ENCODE measurements at regions not wholly inside any gene's neighbourhood (a gene's known extent, or its start where the extent isn't known, plus 50 kb on each side); places are given as distances from the start of the nearest gene placed in this dataset.
A peak's percentile ranks its signal among the peaks of the same experiment; 100 is the strongest.

DNA sequence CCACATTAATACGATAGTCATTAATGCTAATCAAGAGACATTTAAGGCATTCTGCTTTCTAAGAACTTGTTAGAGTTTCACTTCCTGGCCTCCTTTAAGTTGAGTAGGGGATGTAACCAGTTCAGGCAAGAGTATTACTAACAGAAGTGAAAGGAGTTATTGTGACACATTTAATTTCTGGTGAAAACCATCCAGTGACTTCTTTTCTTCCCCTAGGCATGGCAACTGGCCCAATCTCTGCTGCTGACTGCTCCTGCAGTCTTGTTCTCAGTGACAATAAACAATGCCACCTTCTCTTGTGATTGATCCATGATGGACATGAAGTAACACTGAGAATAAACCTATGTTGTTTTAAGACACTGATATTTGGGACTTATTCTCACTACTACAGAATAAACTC is 130.9 kb upstream of the DEFB112 start:
- TF ChIP-seq, protein P1, sequence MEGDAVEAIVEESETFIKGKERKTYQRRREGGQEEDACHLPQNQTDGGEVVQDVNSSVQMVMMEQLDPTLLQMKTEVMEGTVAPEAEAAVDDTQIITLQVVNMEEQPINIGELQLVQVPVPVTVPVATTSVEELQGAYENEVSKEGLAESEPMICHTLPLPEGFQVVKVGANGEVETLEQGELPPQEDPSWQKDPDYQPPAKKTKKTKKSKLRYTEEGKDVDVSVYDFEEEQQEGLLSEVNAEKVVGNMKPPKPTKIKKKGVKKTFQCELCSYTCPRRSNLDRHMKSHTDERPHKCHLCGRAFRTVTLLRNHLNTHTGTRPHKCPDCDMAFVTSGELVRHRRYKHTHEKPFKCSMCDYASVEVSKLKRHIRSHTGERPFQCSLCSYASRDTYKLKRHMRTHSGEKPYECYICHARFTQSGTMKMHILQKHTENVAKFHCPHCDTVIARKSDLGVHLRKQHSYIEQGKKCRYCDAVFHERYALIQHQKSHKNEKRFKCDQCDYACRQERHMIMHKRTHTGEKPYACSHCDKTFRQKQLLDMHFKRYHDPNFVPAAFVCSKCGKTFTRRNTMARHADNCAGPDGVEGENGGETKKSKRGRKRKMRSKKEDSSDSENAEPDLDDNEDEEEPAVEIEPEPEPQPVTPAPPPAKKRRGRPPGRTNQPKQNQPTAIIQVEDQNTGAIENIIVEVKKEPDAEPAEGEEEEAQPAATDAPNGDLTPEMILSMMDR (IDR thresholded peaks at IDR 0.05; ENCODE audit: low read depth, low read length): no peak
- no peaks in the 10 kb centered on the region for H3K9me3 ChIP-seq (ENCODE audit: control insufficient read depth, insufficient read depth, low read length)
- no peak overlapping the region for H3K4me3 ChIP-seq (ENCODE audit: low read depth, low read length)
- CTCF ChIA-PET: no interaction called here
- H3K27me3 ChIP-seq (ENCODE audit: control insufficient read depth, insufficient read depth, low read length): no peaks in the 10 kb centered on the region
- POLR2A ChIA-PET: no interaction called here
- DNase-seq (ENCODE audit: low read depth, low spot score): no peak
- H3K27ac ChIP-seq (ENCODE audit: low read depth, low read length): no peak overlapping the region

DNA sequence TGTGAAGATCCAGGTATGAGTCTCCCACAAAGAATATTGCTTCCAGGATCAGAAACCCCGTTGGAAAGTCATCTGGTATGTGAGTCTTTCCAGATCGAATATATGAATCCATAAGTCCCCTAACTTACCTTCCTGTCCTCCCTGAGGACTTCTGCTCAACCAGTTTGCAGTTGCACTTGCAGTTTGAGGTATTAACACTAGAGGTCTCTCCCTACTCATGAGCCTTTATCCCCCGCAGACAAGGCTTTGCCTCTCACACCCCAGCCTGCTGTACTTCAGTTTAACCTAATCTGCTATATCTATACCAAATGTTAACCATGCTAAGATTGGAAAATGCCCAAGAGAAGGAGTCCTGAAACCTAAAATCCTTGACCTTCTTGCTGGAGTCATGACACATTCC is 135.3 kb upstream of the DEFB112 start:
- no peak for DNase-seq (ENCODE audit: low read depth, low spot score)
- ChIA-PET POLR2A (no interaction called here), CTCF (no interaction called here)
- TF ChIP-seq, protein P1 (IDR thresholded peaks at IDR 0.05; ENCODE audit: low read depth, low read length): peak; percentile 22; the same call in 1 of the 2 replicates
- Histone ChIP-seq H3K27ac (ENCODE audit: low read depth, low read length) (no peak overlapping the region), H3K4me3 (ENCODE audit: low read depth, low read length) (no peak overlapping the region), H3K27me3 (ENCODE audit: control insufficient read depth, insufficient read depth, low read length) (no peaks in the 10 kb centered on the region), H3K9me3 (ENCODE audit: control insufficient read depth, insufficient read depth, low read length) (no peaks in the 10 kb centered on the region)

DNA sequence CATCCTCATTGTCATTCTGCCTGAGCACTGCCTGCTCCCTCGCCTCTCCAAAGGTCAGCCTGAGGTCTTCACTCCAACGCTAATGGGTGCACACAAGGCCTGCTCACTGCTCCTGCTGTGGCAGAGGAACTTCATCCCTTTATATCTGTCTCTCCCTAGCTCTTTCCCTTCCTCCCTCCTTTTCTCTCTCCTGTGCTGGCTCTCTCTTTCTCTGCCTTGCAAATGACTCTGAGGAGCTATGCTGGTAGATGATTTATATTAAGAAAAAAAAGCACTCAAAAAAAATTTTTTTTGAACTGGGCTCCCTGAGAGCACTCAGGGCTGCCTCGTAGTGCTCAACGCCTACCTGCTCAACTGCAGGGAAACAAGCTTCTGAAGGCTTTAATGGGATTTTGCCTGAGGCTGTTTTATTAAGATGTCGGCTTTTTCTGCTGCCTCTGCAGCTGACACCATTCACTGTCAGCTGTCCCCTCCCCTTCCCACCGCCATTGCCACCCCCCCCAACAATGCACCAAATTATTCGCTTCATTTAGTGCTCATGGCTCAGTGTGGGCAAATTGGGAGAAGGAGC is 137.7 kb upstream of the DEFB112 start:
- DNase-seq (ENCODE audit: low read depth, low spot score): no peak
- ChIA-PET POLR2A (no interaction called here), CTCF (interaction anchor here (0.7 kb wide), 1 partner anchor 43 kb away, joined by 3 read pairs; no protein-coding TSS in a partner anchor)
- TF ChIP-seq, protein P1 (IDR thresholded peaks at IDR 0.05; ENCODE audit: low read depth, low read length): no peak
- Histone ChIP-seq H3K27ac (ENCODE audit: low read depth, low read length) (no peak overlapping the region), H3K9me3 (ENCODE audit: control insufficient read depth, insufficient read depth, low read length) (no peaks in the 10 kb centered on the region), H3K4me3 (ENCODE audit: low read depth, low read length) (no peak overlapping the region), H3K27me3 (ENCODE audit: control insufficient read depth, insufficient read depth, low read length) (no peaks in the 10 kb centered on the region)

DNA sequence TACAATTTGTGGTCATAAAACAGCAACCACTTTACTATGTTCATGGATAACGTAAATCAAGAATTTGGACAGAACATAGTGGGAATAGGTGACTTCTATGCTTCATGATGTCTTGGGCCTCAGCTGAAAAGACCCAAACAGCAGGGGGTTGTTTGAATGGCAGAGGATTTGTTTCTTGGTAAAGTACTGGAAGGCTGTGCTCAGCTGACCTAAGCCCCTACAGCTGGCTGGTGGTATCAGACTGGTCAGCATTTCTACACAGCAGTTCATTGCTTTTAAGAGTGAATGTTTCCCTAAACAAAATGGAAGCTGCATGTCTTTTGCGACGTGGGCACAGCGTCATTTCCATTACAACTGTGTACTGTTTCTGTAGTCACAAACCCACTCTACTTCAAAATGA is 148.5 kb upstream of the DEFB112 start:
- H3K27ac ChIP-seq (ENCODE audit: low read depth, low read length): no peak overlapping the region
- CTCF ChIA-PET: no interaction called here
- no peaks in the 10 kb centered on the region for H3K27me3 ChIP-seq (ENCODE audit: control insufficient read depth, insufficient read depth, low read length)

DNA sequence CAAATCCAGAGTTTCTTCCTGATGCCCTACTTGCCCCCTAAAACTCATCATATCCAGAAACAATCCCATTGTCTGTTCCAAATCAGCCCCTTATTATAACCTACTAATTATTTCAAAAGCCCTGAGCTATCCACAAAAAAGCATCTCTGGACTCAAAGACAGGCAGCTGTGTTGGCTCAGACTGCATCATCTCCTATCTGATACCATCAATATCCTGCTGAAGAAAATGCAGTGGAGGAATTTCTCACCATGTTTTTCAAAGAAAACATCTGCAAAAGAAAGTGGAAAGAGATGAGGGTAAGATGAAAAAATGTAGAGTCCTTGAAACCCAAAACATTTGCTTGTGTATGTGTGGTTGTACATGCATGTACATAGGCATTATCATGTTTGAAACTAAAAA is 153.0 kb upstream of the DEFB112 start:
- POLR2A ChIA-PET: no interaction called here
- CTCF ChIA-PET: interaction anchor here (1.2 kb wide), 1 partner anchor 58 kb away, joined by 5 read pairs; no protein-coding TSS in a partner anchor
- TF ChIP-seq, protein P1 (IDR thresholded peaks at IDR 0.05; ENCODE audit: low read depth, low read length): no peak
- H3K27me3 ChIP-seq (ENCODE audit: control insufficient read depth, insufficient read depth, low read length): no peaks in the 10 kb centered on the region
- H3K4me3 ChIP-seq (ENCODE audit: low read depth, low read length): no peak overlapping the region
- no peak overlapping the region for H3K27ac ChIP-seq (ENCODE audit: low read depth, low read length)
- H3K9me3 ChIP-seq (ENCODE audit: control insufficient read depth, insufficient read depth, low read length): no peaks in the 10 kb centered on the region
- no peak for DNase-seq (ENCODE audit: low read depth, low spot score)

More for the DNA sequence above, 148.5 kb upstream of the DEFB112 start:
- Histone ChIP-seq H3K9me3 (ENCODE audit: control insufficient read depth, insufficient read depth, low read length) (no peaks in the 10 kb centered on the region), H3K4me3 (ENCODE audit: low read depth, low read length) (no peak overlapping the region)
- DNase-seq (ENCODE audit: low read depth, low spot score): no peak
- TF ChIP-seq, protein P1 (IDR thresholded peaks at IDR 0.05; ENCODE audit: low read depth, low read length): no peak
- POLR2A ChIA-PET: no interaction called here

Data from AG04450 (cell line).